Stimulated activated effector memory CD8-positive, alpha-beta T cell treated with anti-CD3 and anti-CD28 coated beads, Interleukin-12 subunit alpha, Interleukin-12 subunit beta, amount 100 ng/mL, for 72 hours (primary cell): ENCODE measurements at regions not wholly inside any gene's neighbourhood (a gene's known extent, or its start where the extent isn't known, plus 50 kb on each side); places are given as distances from the start of the nearest gene placed in this dataset.

Source experiments
- ATAC-seq: fragments of 150-1000 bp; cut with Tn5 transposase; 2 replicates; pipeline ENCODE4 v1.10.0; 2021
- DNase-seq, 2 donors: peaks; one replicate each; pipeline ENCODE4 v3.0.0; 2021 to 2022; ENCODE audit warnings: low spot score in 2 of 2
- H3K27ac Mint-ChIP-seq: one replicate; pipeline ENCODE4 v1.8.0; 2022; ENCODE audit warnings: mild to moderate bottlenecking, mixed read lengths
- H3K36me3 Mint-ChIP-seq: one replicate; pipeline ENCODE4 v1.8.0; 2022; ENCODE audit warnings: mild to moderate bottlenecking, mixed read lengths
- H3K4me1 Mint-ChIP-seq: one replicate; pipeline ENCODE4 v1.8.0; 2022; ENCODE audit warnings: mixed read lengths
- H3K4me3 Mint-ChIP-seq: one replicate; pipeline ENCODE4 v1.8.0; 2022; ENCODE audit warnings: mild to moderate bottlenecking, mixed read lengths
- H3K9me3 Mint-ChIP-seq: one replicate; pipeline ENCODE4 v1.8.0; 2022; ENCODE audit warnings: mixed read lengths

DNA sequence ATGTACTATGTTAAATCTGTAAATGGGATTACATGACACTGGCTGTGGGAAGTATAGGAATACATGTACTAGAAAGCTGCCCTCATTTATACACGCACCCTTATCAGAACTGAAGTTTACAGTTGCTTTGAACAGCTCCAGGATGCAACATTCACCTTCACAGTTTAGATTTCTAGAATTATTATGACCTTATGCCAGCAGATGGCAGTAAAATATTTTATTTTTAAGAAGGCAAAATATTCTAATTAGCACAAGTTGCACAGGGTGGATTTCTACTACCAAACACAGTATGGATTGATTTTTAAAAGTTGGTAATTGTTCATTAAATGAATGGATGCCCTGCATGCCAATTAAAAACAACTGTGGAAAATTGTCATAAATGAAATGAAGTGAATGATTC, 670.4 kb downstream of the KCNJ3 start:
- Mint-ChIP-seq H3K27ac (no peak overlapping the region), H3K36me3 (no peaks in the 10 kb centered on the region), H3K9me3 (no peaks in the 10 kb centered on the region), H3K4me1 (no peaks in the 10 kb centered on the region), H3K4me3 (no peak overlapping the region)
- no peak for ATAC-seq
- DNase-seq, result no peak

DNA sequence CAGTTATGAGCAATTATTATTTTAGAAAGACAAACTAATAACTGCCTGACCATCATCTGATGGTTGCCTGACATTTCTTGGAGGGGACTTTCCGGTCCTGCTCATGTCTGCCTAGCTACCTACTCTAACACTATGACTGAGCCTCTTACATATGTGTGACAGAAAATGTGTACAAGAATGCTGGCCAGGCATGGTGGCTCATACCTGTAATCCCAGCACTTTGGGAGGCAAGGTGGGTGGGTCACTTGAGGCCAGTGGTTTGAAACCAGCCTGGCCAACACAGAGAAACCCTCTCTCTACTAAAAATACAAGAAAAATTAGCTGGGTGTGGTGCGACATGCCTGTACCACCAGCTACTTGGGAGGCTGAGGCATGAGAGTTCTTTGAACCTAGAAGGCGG, 666.3 kb downstream of the KCNJ3 start:
- no peak overlapping the region for H3K4me3 Mint-ChIP-seq
- DNase-seq (no peak), ATAC-seq (peak; percentile 26)
- H3K9me3 Mint-ChIP-seq, result no peaks in the 10 kb centered on the region
- no peaks in the 10 kb centered on the region for H3K4me1 Mint-ChIP-seq
- no peaks in the 10 kb centered on the region for H3K36me3 Mint-ChIP-seq
- no peak overlapping the region for H3K27ac Mint-ChIP-seq

- H3K4me3 Mint-ChIP-seq, result no peak overlapping the region
- ATAC-seq, result no peak
- no peak overlapping the region for H3K27ac Mint-ChIP-seq
These were observed 664.9 kb downstream of the KCNJ3 start for GRCh38 chr2:155363349-155363888.

DNA sequence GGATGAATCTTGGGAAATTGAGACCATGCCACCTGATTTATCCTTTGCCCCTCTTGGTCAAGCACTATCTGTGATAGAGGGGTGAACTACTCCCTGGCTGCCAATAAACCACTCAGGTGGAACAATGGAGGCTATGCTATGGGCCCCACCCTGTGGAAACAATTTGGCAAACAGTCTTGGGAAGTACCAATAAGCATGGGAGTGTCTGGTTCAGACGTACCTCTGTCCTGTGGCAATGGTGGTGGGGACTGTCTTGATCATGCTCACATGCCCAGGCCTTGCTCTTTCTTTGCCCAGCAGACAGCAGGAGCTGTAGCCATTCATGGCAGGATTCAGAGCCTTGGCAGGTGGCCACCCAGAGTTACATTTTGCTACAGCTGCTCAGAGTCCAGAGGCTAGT, 658.7 kb downstream of the KCNJ3 start:
- Mint-ChIP-seq H3K4me3 (no peak overlapping the region), H3K36me3 (no peaks in the 10 kb centered on the region), H3K27ac (no peak overlapping the region), H3K4me1 (no peaks in the 10 kb centered on the region), H3K9me3 (peaks cover 6% of the 10 kb centered on the region)
- DNase-seq (no peak), ATAC-seq (no peak)

More at GRCh38 chr2:155363349-155363888, 664.9 kb downstream of the KCNJ3 start:
- no peaks in the 10 kb centered on the region for H3K4me1 Mint-ChIP-seq
- H3K9me3 Mint-ChIP-seq, result no peaks in the 10 kb centered on the region
- no peaks in the 10 kb centered on the region for H3K36me3 Mint-ChIP-seq
- DNase-seq, result no peak

DNA sequence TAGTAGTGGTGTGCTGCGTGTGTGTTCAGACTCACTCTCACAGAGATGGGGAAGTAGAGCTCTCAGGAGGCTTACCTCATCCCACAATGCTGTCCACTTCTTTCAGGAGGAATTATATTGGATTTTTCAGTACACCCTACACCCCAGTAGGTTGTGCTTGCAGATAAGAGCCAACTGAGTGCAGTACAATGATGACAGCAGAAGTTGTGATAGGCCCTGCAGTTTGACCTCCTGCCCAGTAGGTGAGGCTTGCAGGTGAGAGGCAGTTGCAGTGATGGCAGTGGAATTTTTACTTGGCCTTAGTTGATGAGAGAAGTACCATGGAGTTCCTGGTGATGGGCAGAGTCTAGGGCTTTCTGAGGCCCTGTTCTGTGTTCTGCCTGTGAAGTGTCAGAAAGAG, 657.8 kb downstream of the KCNJ3 start:
- Mint-ChIP-seq H3K9me3 (peaks cover 6% of the 10 kb centered on the region), H3K27ac (no peak overlapping the region), H3K4me3 (no peak overlapping the region), H3K4me1 (no peaks in the 10 kb centered on the region), H3K36me3 (no peaks in the 10 kb centered on the region)
- DNase-seq, result no peak
- ATAC-seq, result no peak

- H3K36me3 Mint-ChIP-seq, result no peaks in the 10 kb centered on the region
- no peaks in the 10 kb centered on the region for H3K4me1 Mint-ChIP-seq
- DNase-seq (no peak), ATAC-seq (no peak)
- H3K4me3 Mint-ChIP-seq, result no peak overlapping the region
- H3K9me3 Mint-ChIP-seq, result peaks cover 5% of the 10 kb centered on the region
- H3K27ac Mint-ChIP-seq, result no peak overlapping the region
These were observed 652.5 kb downstream of the KCNJ3 start for GRCh38 chr2:155350783-155351580.

GRCh38 chr2:155332016-155332415, 633.5 kb downstream of the KCNJ3 start:
- Mint-ChIP-seq H3K9me3 (peaks cover 9% of the 10 kb centered on the region), H3K4me3 (no peak overlapping the region), H3K27ac (no peak overlapping the region), H3K4me1 (no peaks in the 10 kb centered on the region), H3K36me3 (no peaks in the 10 kb centered on the region)
- no peak for ATAC-seq
- DNase-seq, result no peak

DNA sequence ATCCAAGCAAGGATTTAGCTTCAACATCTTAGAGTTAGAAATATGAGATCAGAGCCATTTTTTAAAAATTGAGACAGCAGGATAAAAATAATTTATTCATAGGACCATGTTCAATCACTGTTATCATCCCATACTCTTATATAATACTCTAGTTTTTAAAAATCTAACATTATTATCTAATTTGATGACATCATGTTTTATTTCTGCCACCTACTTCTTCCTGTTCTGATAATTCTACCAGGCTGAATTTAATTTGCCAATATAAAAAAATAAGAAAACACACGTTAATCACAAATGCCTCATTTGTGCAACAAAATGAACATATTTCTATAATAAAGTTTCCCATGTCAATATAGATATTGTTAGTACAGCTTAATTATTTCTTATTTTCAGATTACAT, 621.7 kb downstream of the KCNJ3 start:
- DNase-seq (no peak), ATAC-seq (no peak)
- no peak overlapping the region for H3K4me3 Mint-ChIP-seq
- peaks cover 6% of the 10 kb centered on the region for H3K9me3 Mint-ChIP-seq
- H3K36me3 Mint-ChIP-seq, result no peaks in the 10 kb centered on the region
- H3K4me1 Mint-ChIP-seq, result no peaks in the 10 kb centered on the region
- H3K27ac Mint-ChIP-seq, result no peak overlapping the region

- Mint-ChIP-seq H3K9me3 (peaks cover 3% of the 10 kb centered on the region), H3K27ac (no peak overlapping the region), H3K36me3 (no peaks in the 10 kb centered on the region), H3K4me1 (no peaks in the 10 kb centered on the region), H3K4me3 (no peak overlapping the region)
- DNase-seq, result no peak
- no peak for ATAC-seq
These were observed 620.2 kb downstream of the KCNJ3 start for GRCh38 chr2:155318710-155319109.

- Mint-ChIP-seq H3K4me3 (no peak overlapping the region), H3K4me1 (no peaks in the 10 kb centered on the region), H3K27ac (no peak overlapping the region), H3K9me3 (peaks cover 3% of the 10 kb centered on the region), H3K36me3 (no peaks in the 10 kb centered on the region)
- DNase-seq, result no peak
- no peak for ATAC-seq
These were observed 617.3 kb downstream of the KCNJ3 start for GRCh38 chr2:155315768-155316167.

DNA sequence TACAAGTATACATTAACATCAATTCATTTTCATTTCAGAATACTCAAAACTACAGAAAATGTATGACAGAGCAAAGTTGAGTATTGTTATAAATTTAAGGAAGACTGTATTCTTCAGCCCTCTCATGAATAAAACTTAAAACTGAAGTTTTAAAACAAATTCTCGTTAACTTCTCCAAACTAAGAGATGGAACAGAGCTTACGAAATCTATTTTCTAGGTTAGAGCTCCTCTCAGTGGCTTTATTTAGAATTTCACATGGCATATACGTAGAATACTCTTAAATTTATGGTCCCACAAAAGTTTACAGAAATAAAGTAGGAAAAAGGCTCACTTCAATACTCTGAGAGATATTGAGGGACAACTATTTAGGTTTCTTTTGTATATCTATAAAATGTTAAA, 612.1 kb downstream of the KCNJ3 start:
- no peaks in the 10 kb centered on the region for H3K4me1 Mint-ChIP-seq
- no peaks in the 10 kb centered on the region for H3K9me3 Mint-ChIP-seq
- ATAC-seq (no peak), DNase-seq (no peak)
- H3K36me3 Mint-ChIP-seq, result no peaks in the 10 kb centered on the region
- no peak overlapping the region for H3K4me3 Mint-ChIP-seq
- no peak overlapping the region for H3K27ac Mint-ChIP-seq

DNA sequence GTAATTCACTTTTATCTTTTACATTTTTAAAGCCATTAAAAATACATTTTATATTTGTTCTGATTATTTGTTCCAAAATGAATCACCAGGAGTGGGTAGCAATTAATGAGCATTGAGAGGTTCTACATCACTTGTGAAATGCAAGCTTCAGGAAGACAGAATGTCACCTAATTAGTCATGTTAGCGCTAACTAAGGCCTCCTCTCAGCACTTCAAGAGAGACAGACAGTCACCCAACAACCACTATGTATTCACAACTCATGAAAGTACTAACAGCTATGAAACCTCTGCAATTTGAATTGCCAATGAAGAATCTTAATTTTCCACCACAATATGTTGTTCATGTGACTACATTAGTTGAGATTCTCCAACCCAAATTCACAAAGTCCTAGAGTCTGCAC, 611.0 kb downstream of the KCNJ3 start:
- Mint-ChIP-seq H3K36me3 (no peaks in the 10 kb centered on the region), H3K4me3 (no peak overlapping the region), H3K27ac (no peak overlapping the region), H3K4me1 (no peaks in the 10 kb centered on the region), H3K9me3 (no peaks in the 10 kb centered on the region)
- DNase-seq, result no peak
- ATAC-seq, result no peak

DNA sequence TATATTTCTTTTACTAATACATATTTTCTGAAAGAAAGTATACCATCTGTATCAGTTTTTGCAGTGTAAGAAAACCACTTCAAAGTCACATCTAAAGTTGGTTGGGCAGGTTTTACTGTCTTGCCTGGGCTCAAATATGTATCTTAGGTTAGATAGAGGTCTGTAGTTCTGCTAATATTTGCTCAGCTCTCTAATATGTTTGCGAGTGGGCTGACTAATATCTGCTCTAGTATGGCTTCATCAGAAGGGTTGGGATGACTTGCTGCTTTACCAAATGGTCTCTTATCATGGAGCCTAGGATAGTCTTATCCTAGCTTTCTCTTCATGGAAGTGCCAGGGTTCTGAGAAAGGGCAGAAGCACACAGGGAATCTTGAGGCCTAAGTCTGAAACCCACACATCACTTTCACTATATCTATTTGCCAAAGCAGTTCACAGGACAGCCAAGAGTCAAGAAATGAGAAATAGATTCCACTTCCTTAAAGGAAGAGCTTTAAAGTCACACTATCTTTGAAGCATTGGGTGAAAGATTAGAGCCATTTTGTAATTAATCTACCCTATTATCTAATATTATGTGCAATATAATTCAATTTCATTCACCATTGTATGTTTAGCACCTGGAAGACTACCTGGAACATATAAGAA, 610.0 kb downstream of the KCNJ3 start:
- H3K27ac Mint-ChIP-seq, result no peak overlapping the region
- H3K4me3 Mint-ChIP-seq, result no peak overlapping the region
- H3K36me3 Mint-ChIP-seq, result no peaks in the 10 kb centered on the region
- ATAC-seq, result no peak
- no peaks in the 10 kb centered on the region for H3K4me1 Mint-ChIP-seq
- no peaks in the 10 kb centered on the region for H3K9me3 Mint-ChIP-seq
- DNase-seq, result no peak

DNA sequence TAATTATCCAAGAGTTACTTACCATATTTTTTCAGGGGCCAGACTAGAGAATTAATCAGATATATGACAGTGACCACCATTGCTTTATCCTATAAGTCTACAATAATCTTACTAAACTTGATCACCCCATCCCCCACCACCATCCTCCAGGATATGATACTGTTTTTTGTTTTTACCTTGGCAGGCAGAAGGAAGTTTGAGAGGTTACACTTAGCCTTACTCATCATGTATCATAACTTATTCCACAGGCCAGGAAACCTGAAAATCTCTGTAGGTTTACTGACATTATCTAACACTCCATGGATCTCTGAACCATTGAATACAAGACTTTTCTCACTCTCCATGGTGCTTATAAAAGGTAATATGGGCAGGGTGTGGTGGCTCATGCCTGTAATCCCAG, 602.7 kb downstream of the KCNJ3 start:
- ATAC-seq, result no peak
- no peak for DNase-seq
- H3K4me3 Mint-ChIP-seq, result no peak overlapping the region
- no peaks in the 10 kb centered on the region for H3K4me1 Mint-ChIP-seq
- no peaks in the 10 kb centered on the region for H3K9me3 Mint-ChIP-seq
- no peaks in the 10 kb centered on the region for H3K36me3 Mint-ChIP-seq
- H3K27ac Mint-ChIP-seq, result no peak overlapping the region

- ATAC-seq, result no peak
- Mint-ChIP-seq H3K36me3 (no peaks in the 10 kb centered on the region), H3K9me3 (no peaks in the 10 kb centered on the region), H3K27ac (no peak overlapping the region), H3K4me1 (no peaks in the 10 kb centered on the region), H3K4me3 (no peak overlapping the region)
- no peak for DNase-seq
These were observed 599.5 kb downstream of the KCNJ3 start for GRCh38 chr2:155298001-155298400.

DNA sequence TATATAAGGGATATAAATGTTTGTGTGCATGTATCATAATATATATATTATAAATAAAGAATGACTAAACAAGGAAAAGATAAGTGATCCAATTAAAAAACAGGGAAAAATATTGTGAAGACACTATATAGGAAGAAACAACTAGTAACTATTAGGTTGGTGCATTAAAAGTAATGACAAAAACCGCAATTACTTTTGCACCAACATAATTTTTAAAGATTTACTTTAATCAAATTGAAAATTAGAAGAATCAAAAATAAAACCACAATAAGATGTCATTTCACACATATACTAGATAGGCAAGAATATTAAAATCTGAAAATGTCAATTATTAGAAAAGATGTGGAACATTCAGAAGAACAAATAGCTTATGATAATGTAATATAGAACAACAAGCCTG, 595.9 kb downstream of the KCNJ3 start:
- Mint-ChIP-seq H3K27ac (no peak overlapping the region), H3K4me3 (no peak overlapping the region), H3K4me1 (no peaks in the 10 kb centered on the region), H3K9me3 (peaks cover 4% of the 10 kb centered on the region), H3K36me3 (no peaks in the 10 kb centered on the region)
- DNase-seq (no peak), ATAC-seq (no peak)
